Ectodermal cell (in vitro differentiated cells): ENCODE measurements at regions not wholly inside any gene's neighbourhood (a gene's known extent, or its start where the extent isn't known, plus 50 kb on each side); places are given as distances from the start of the nearest gene placed in this dataset.

ENCODE experiments used
- H3K27ac ChIP-seq: 2 replicates; pipeline ENCODE4 v1.7.0; 2013; ENCODE audit warnings: mild to moderate bottlenecking, low read depth, low read length; ENCODE audit not compliant: insufficient read depth, poor library complexity, severe bottlenecking
- H3K27me3 ChIP-seq: 2 replicates; pipeline ENCODE4 v1.7.0; 2013; ENCODE audit warnings: mild to moderate bottlenecking, low read length; ENCODE audit not compliant: insufficient read depth, control insufficient read depth, poor library complexity, severe bottlenecking
- H3K36me3 ChIP-seq: one replicate; pipeline ENCODE4 v1.7.0; 2013; ENCODE audit warnings: low read length; ENCODE audit not compliant: control insufficient read depth, insufficient read depth
- H3K4me1 ChIP-seq: one replicate; pipeline ENCODE4 v1.7.0; 2013; ENCODE audit warnings: low read length; ENCODE audit not compliant: control insufficient read depth, insufficient read depth
- H3K4me3 ChIP-seq: 2 replicates; pipeline ENCODE4 v1.7.0; 2013; ENCODE audit warnings: low read depth, low read length, control low read depth; ENCODE audit not compliant: insufficient read depth
- H3K9me3 ChIP-seq: 2 replicates; pipeline ENCODE4 v1.7.0; 2013; ENCODE audit warnings: mild to moderate bottlenecking, low read length, moderate library complexity; ENCODE audit not compliant: control insufficient read depth
- WGBS, 2 experiments: methylation state at CpG; one replicate each; pipeline ENCODE4 v1.1.7; 2013; ENCODE audit warnings: missing lambda C conversion rate in 2 of 2; 5-methylcytosine and 5-hydroxymethylcytosine counted together

- Histone ChIP-seq H3K27me3 (no peaks in the 10 kb centered on the region), H3K27ac (no peak overlapping the region), H3K36me3 (no peaks in the 10 kb centered on the region), H3K4me3 (no peak overlapping the region), H3K9me3 (no peaks in the 10 kb centered on the region), H3K4me1 (no peaks in the 10 kb centered on the region)
- 56 to 62% methylated on average over 5 of the region's 5 CpGs for WGBS, 2 experiments
Measured at GRCh38 chrX:20519146-20519545, 252.4 kb upstream of the RPS6KA3 start.

DNA sequence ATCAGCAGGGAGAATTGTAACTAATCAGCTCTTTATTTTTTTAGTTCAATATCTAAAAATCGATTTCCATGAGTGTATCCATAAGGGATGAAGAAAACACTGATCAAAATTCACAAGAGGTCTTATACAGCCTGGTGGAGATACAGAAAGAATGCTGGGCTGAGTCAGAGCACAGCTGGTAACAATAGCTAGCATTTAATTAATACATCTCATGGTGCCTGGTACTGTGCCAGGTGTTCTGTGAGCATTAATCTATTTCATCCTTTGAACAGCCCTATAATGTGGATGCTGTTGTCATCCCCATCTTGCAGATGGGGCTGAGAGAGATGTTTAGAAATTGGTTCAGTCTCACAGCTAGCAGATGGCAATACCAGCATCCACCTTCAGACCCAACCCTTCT, 250.9 kb upstream of the RPS6KA3 start:
- H3K9me3 ChIP-seq: no peaks in the 10 kb centered on the region
- no peaks in the 10 kb centered on the region for H3K4me1 ChIP-seq
- 90% methylated on average over 1 of the region's 1 CpG; no CpG with 5 or more reads in 1 of the 2 experiments for WGBS, 2 experiments
- no peaks in the 10 kb centered on the region for H3K27me3 ChIP-seq
- no peaks in the 10 kb centered on the region for H3K36me3 ChIP-seq
- H3K4me3 ChIP-seq: no peak overlapping the region
- H3K27ac ChIP-seq: no peak overlapping the region

- H3K9me3 ChIP-seq: no peaks in the 10 kb centered on the region
- no peaks in the 10 kb centered on the region for H3K4me1 ChIP-seq
- 80 to 83% methylated on average over 1 of the region's 1 CpG for WGBS, 2 experiments
- no peak overlapping the region for H3K27ac ChIP-seq
- H3K4me3 ChIP-seq: no peak overlapping the region
- no peaks in the 10 kb centered on the region for H3K36me3 ChIP-seq
- no peaks in the 10 kb centered on the region for H3K27me3 ChIP-seq
Measured at GRCh38 chrX:20515841-20516461, 249.2 kb upstream of the RPS6KA3 start.

GRCh38 chrX:20514358-20514757, 247.6 kb upstream of the RPS6KA3 start:
- no peak overlapping the region for H3K27ac ChIP-seq
- no peaks in the 10 kb centered on the region for H3K36me3 ChIP-seq
- no peaks in the 10 kb centered on the region for H3K9me3 ChIP-seq
- 86 to 100% methylated on average over 1 of the region's 1 CpG for whole genome bisulfite sequencing, 2 experiments
- H3K4me3 ChIP-seq: no peak overlapping the region
- no peaks in the 10 kb centered on the region for H3K4me1 ChIP-seq
- no peaks in the 10 kb centered on the region for H3K27me3 ChIP-seq

GRCh38 chrX:20513185-20513584, 246.5 kb upstream of the RPS6KA3 start:
- Histone ChIP-seq H3K36me3 (no peaks in the 10 kb centered on the region), H3K27me3 (no peaks in the 10 kb centered on the region), H3K4me1 (no peaks in the 10 kb centered on the region), H3K4me3 (no peak overlapping the region), H3K27ac (no peak overlapping the region), H3K9me3 (no peaks in the 10 kb centered on the region)
- 89 to 92% methylated on average over 1 to 2 of the region's 3 CpGs for WGBS, 2 experiments

DNA sequence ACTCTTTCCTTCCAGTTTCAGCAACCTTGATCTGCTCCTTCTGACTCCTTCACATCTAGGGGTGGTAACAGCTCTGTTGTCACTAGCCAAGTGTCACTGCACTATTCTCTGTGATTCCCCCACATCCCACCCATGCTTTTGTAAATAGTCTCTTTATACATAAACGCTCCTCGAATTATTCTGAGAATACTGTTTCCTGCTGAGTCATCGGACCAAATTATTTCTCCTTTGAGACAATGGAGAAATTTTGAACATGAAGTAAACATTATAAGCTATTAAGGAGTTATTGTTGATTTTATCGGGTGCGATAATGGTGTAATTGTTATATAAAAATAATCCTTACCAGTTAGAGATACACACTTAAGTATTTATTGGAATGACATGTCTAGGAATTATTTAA, 245.1 kb upstream of the RPS6KA3 start:
- 100% methylated on average over 2 to 3 of the region's 5 CpGs for WGBS, 2 experiments
- Histone ChIP-seq H3K9me3 (no peaks in the 10 kb centered on the region), H3K27me3 (no peaks in the 10 kb centered on the region), H3K4me1 (no peaks in the 10 kb centered on the region), H3K4me3 (no peak overlapping the region), H3K27ac (no peak overlapping the region), H3K36me3 (no peaks in the 10 kb centered on the region)

- WGBS, 2 experiments: 90% methylated on average over 1 to 2 of the region's 2 CpGs
- Histone ChIP-seq H3K27ac (no peak overlapping the region), H3K36me3 (no peaks in the 10 kb centered on the region), H3K9me3 (no peaks in the 10 kb centered on the region), H3K4me1 (no peaks in the 10 kb centered on the region), H3K4me3 (no peak overlapping the region), H3K27me3 (no peaks in the 10 kb centered on the region)
Measured at GRCh38 chrX:20507901-20508620, 241.4 kb upstream of the RPS6KA3 start.

- Histone ChIP-seq H3K4me3 (no peak overlapping the region), H3K27ac (no peak overlapping the region), H3K9me3 (no peaks in the 10 kb centered on the region), H3K36me3 (no peaks in the 10 kb centered on the region), H3K27me3 (no peaks in the 10 kb centered on the region), H3K4me1 (no peaks in the 10 kb centered on the region)
Measured at GRCh38 chrX:20506739-20507138, 240.0 kb upstream of the RPS6KA3 start.

GRCh38 chrX:20500949-20501348, 234.2 kb upstream of the RPS6KA3 start:
- Histone ChIP-seq H3K9me3 (no peaks in the 10 kb centered on the region), H3K4me3 (no peak overlapping the region)

DNA sequence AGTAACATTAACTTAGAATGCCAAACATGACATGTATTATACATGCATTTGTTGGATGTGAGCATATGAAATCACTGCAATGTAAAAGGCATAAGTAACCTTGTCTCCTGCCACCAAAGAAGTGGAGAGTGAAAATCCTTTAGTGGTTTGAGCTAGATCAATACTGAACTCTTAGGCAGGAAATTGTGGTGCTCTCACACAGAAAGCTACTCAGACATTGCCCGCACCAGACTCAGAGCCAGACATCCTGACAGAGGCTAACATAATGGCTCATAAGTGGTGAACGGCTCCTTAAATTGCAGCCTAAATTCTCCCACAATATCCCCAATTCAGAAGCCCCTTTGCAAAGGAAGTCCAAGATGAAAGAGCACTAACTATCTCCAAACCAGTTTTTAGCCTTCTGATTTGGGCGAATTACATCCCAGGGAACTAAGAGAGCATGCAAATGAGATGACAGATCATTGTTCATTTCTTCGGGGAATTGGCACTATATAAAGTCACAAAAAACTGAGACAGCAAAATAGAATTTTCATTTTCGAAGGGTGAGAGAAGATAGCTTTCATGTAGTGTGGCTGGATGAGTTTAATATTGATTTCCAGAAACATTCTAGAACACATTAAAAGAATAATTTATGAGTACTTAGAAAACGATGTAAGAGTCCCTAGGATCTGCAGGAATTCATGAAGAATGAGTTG, 233.6 kb upstream of the RPS6KA3 start:
- no peaks in the 10 kb centered on the region for H3K27me3 ChIP-seq
- no peak overlapping the region for H3K4me3 ChIP-seq
- H3K36me3 ChIP-seq: no peaks in the 10 kb centered on the region
- WGBS, 2 experiments: 89 to 92% methylated on average over 4 of the region's 6 CpGs
- H3K4me1 ChIP-seq: no peaks in the 10 kb centered on the region
- H3K27ac ChIP-seq: no peak overlapping the region
- H3K9me3 ChIP-seq: no peaks in the 10 kb centered on the region

More at GRCh38 chrX:20500949-20501348, 234.2 kb upstream of the RPS6KA3 start:
- Histone ChIP-seq H3K27me3 (no peaks in the 10 kb centered on the region), H3K4me1 (no peaks in the 10 kb centered on the region), H3K36me3 (no peaks in the 10 kb centered on the region), H3K27ac (no peak overlapping the region)
